ENCODE measurements at regions not wholly inside any gene's neighbourhood (a gene's known extent, or its start where the extent isn't known, plus 50 kb on each side); places are given as distances from the start of the nearest gene placed in this dataset.
"Not testable (repeated sequence)": the region's sequence is repeated elsewhere in the genome, so short reads cannot be mapped to it uniquely, and the experiment has no call there.

DNA sequence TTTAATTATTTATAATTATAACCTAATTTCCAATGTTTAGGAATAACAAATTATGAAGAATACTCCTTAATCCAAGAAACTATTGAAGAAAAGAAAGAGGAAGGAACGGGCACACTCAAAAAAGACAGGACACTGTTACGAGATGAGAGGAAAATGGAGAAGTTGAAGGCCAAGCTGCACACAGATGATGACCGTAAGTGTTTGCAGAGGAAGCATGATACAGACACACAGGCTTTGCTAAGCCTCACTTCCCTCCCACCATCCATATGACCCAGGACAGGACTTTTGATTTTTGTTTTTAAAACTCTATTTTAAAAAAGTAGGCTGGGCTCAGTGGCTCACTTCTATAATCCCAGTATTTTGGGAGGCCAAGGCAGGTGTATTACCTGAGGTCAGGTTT, 389.4 kb upstream of the TPM1 start:
- DNase-seq = no peak

GRCh38 chr15:62656071-62656470, 386.5 kb upstream of the TPM1 start:
- no peak for DNase-seq

DNA sequence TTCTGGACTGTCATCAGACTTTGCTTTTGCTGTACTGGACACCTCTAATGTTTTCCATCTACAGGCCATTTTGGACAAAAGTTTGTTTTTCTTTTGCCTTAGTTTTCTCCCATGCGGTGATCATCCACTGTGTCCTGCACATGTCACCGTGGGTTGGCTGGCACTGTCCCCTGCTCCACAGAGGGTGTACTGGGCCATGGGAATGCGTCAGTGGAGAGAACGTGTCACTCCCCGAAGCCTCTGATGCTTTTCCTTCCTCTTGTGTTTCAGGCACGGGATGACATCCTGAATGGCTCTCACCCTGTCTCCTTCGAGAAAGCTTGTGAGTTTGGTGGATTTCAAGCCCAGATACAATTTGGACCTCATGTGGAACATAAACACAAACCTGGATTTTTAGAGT, 385.0 kb upstream of the TPM1 start:
- DNase-seq = not testable (repeated sequence)

DNA sequence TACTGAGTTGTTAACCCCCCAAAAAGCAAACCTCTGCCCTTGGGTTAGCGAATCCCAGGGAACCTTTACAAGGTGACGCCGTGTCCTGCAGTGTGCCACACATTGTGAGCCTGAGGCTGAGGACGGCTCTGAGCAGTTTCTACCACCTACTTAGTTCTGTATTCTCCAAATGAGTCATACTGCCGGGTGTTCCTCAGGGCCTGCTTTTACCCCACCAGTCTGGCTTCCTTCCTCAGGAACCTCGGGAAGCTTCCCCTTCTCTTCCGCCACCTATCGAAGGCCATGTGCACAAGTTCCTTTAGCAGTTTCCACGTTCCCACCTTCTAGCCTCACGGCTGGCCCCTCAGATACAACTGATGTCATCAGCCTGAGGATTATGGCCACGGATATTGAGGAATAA, 384.0 kb upstream of the TPM1 start:
- DNase-seq = no peak

- no peak for DNase-seq
Measured at GRCh38 chr15:62663547-62663946, 379.0 kb upstream of the TPM1 start.

- DNase-seq = no peak
Measured at GRCh38 chr15:62665449-62665848, 377.1 kb upstream of the TPM1 start.

- DNase-seq = no peak
Measured at GRCh38 chr15:62666046-62666445, 376.5 kb upstream of the TPM1 start.

DNA sequence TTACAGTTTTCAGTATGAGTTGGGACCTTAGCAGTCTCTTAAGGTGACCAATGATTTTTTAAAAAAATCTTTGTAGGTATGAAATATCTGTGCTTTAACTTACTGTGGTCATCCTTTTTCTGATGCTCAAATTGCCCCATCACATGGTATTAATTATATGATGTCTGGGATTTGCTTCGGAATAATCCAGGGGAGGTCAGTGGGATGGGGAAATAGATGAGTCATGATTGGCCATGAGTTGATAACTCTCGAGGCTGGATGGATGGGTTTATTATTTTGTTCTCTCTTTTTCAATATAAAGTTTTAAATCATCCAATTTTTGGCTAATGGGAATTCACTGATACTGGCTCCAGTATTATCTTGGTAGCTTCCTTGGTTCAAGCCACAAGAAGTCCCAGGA, 370.3 kb upstream of the TPM1 start:
- no peak for DNase-seq

DNA sequence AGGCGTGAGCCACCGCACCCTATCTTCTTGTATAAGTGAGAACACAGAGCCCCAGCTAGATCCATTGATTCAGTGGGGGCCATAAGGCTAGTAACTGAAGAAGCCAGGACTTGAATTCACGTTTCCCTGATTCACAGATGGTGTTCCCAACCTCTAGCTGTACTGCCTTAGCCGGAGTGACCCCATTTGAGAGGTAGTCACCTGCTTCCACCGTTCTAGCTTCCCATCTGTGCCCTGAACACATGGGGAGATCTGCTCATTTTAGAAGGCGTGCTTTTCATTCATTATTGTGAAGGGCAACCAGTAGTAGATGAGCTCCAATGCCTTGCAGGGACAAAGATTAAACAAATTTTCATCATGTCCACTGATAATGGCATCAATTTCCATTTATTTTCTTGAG, 365.7 kb upstream of the TPM1 start:
- no peak for DNase-seq

GRCh38 chr15:62681939-62682896, 360.3 kb upstream of the TPM1 start:
- no peak for DNase-seq

- not testable (repeated sequence) for DNase-seq
Measured at GRCh38 chr15:62683192-62683591, 359.4 kb upstream of the TPM1 start.

GRCh38 chr15:62684123-62684808, 358.3 kb upstream of the TPM1 start:
- no peak for DNase-seq

DNA sequence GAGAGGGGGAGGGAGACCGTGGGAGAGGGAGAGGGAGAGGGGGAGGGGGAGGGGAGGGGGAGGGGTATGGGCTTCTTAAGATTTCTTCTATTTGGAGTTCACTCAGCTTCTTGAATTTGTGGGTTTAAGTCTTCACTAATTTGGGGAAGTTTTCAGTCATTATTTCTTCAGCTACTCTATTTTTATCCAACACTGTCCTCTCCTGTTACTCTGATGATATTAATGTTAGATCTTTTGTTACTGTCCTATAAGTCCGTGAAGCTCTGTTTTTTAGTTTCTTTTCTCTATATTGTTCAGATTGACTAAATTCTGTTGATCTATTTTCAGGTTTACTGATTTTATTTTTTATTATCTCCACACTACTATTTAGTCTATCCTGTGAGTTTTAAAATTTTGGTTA, 351.5 kb upstream of the TPM1 start:
- DNase-seq = no peak

- no peak for DNase-seq
Measured at GRCh38 chr15:62697636-62698035, 344.9 kb upstream of the TPM1 start.

GRCh38 chr15:62698646-62699045, 343.9 kb upstream of the TPM1 start:
- DNase-seq = no peak

DNA sequence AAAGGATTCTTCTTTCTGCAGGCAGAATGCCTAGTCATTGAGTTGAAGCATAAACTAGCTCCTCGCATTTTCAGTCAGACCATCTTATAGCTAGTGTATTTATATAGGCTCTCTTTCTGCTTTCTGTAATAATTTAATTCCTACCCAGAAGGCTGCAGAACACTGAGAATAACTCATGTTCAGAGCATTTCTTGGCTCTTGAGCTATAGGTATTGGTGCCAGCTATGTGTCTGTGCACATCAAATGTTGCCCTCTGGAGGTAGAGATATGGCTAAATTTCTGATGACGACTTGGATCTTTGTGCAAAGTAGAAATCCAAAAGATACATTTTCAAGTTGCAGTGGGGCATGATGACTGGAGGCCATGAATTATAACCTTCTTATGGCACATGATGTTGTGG, 336.2 kb upstream of the TPM1 start:
- DNase-seq = no peak

GRCh38 chr15:62708470-62708869, 334.1 kb upstream of the TPM1 start:
- DNase-seq = no peak

GRCh38 chr15:62709261-62709660, 333.3 kb upstream of the TPM1 start:
- no peak for DNase-seq

- DNase-seq = no peak
Measured at GRCh38 chr15:62711691-62712454, 330.7 kb upstream of the TPM1 start.

DNA sequence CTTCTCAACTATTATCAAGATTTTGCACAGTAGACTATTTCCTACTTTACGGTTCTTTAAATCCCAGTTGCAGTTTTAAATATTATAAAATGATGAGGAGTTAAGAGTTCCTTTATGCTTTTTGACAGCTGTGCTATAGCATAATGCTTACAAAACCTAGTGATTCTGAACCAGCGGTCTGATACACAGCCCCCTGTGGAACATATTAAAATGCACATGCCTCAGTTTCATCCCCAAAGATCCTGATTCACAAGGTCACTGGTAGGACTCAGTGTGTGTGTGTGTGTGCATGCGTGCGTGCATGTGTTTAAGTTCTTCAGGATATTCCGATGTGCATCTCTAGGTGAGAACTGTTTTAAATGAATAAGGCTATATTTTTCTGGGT, 330.1 kb upstream of the TPM1 start:
- no peak for DNase-seq

DNA sequence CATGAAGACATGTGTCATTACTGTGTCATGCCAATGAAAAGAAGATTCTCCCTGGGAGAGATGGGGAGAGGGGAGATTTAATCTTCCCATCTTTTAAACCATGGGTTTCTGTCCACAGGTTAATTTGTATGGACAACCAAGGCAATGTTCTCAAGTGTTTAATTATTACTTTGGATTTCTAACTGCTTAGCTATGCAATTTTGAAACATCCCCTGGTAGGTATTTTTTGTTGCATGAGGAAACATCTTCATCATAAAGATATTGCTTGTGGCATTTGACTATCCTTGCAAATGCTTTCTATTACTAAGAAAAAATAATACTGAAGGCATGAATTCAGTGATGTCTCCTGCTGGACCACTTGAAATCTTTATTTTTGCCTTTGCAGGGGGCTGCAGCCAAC, 326.6 kb upstream of the TPM1 start:
- DNase-seq = no peak

DNA sequence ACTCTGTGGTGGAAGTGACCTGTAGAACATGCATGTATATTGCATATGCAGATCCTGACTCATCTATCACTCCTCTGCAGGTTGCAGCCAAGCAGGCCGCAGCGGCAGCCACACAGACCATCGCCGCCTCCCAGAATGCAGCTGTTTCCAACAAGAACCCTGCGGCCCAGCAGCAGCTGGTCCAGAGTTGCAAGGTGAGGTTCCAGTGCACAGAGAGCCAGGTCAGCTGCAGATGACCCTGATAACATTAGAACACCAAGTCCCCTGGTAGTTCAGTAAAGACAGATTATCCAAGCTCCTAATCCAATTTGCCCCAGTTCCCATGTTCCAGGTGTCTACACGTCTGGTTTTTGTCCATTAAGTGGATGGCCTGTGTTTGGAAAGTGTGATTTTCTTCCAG, 325.1 kb upstream of the TPM1 start:
- no peak for DNase-seq

DNA sequence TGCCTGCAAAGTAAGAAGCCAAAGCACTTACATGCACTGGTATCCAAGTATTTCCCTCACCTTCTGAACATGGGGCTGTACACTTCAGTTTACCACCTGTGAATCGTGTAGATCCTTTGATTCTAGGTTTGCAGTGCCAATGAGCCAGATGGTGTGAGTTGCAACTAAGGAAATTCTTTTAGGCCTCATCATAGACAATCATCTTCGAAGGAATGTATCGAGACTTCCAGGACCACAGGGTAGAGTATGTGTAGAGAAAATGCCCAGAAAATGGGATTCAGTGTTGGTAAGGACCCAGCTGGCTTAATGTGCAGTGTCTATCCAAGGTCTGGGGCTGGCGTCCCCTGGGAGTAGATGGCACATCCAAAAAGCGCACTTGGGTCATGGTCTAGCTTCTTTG, 323.2 kb upstream of the TPM1 start:
- no peak for DNase-seq

- no peak for DNase-seq
Measured at GRCh38 chr15:62722237-62722636, 320.3 kb upstream of the TPM1 start.
